ENCODE measurements at regions not wholly inside any gene's neighbourhood (a gene's known extent, or its start where the extent isn't known, plus 50 kb on each side); places are given as distances from the start of the nearest gene placed in this dataset.

- TF ChIP-seq CTCF (IDR thresholded peaks at IDR 0.05) (no peak), POLR2A (IDR thresholded peaks at IDR 0.05) (no peak)
Measured at GRCh38 chr12:58532855-58533608, 387.3 kb downstream of the LRIG3 start.
